ENCODE measurements at regions not wholly inside any gene's neighbourhood (a gene's known extent, or its start where the extent isn't known, plus 50 kb on each side); places are given as distances from the start of the nearest gene placed in this dataset.

GRCh38 chr6:94535798-94536197, 1041.5 kb upstream of the MANEA start:
- ChIA-PET CTCF (no interaction called here), POLR2A (no interaction called here)
- no peak for DNase-seq (ENCODE audit: low read depth, low spot score)
- peaks cover 12% of the 10 kb centered on the region; the same call in 1 of the 2 replicates for H3K9me3 ChIP-seq (ENCODE audit: control insufficient read depth, insufficient read depth, low read length)
- no peaks in the 10 kb centered on the region for H3K27me3 ChIP-seq (ENCODE audit: control insufficient read depth, insufficient read depth, low read length)
- no peak for TF ChIP-seq CTCF (IDR thresholded peaks at IDR 0.05; ENCODE audit: low read depth, low read length)
- no peak overlapping the region for H3K4me3 ChIP-seq (ENCODE audit: low read depth, low read length)
- H3K27ac ChIP-seq (ENCODE audit: low read depth, low read length): no peak overlapping the region

GRCh38 chr6:94511502-94512088, 1065.7 kb upstream of the MANEA start:
- Histone ChIP-seq H3K9me3 (ENCODE audit: control insufficient read depth, insufficient read depth, low read length) (peaks cover 24% of the 10 kb centered on the region), H3K4me3 (ENCODE audit: low read depth, low read length) (no peak overlapping the region), H3K27me3 (ENCODE audit: control insufficient read depth, insufficient read depth, low read length) (no peaks in the 10 kb centered on the region), H3K27ac (ENCODE audit: low read depth, low read length) (no peak overlapping the region)
- DNase-seq (ENCODE audit: low read depth, low spot score): no peak
- CTCF ChIA-PET: no interaction called here
- TF ChIP-seq CTCF (IDR thresholded peaks at IDR 0.05; ENCODE audit: low read depth, low read length): no peak
- POLR2A ChIA-PET: no interaction called here

- ChIA-PET POLR2A (no interaction called here), CTCF (no interaction called here)
- no peak overlapping the region for H3K27ac ChIP-seq (ENCODE audit: low read depth, low read length)
- H3K4me3 ChIP-seq (ENCODE audit: low read depth, low read length): no peak overlapping the region
- no peak for TF ChIP-seq CTCF (IDR thresholded peaks at IDR 0.05; ENCODE audit: low read depth, low read length)
- peaks cover 24% of the 10 kb centered on the region for H3K9me3 ChIP-seq (ENCODE audit: control insufficient read depth, insufficient read depth, low read length)
- H3K27me3 ChIP-seq (ENCODE audit: control insufficient read depth, insufficient read depth, low read length): no peaks in the 10 kb centered on the region
- DNase-seq (ENCODE audit: low read depth, low spot score): no peak
These were observed 1066.5 kb upstream of the MANEA start for GRCh38 chr6:94510877-94511276.

GRCh38 chr6:94501516-94501915, 1075.8 kb upstream of the MANEA start:
- POLR2A ChIA-PET: no interaction called here
- Histone ChIP-seq H3K27ac (ENCODE audit: low read depth, low read length) (no peak overlapping the region), H3K4me3 (ENCODE audit: low read depth, low read length) (no peak overlapping the region), H3K9me3 (ENCODE audit: control insufficient read depth, insufficient read depth, low read length) (no peaks in the 10 kb centered on the region; the same call in 1 of the 2 replicates), H3K27me3 (ENCODE audit: control insufficient read depth, insufficient read depth, low read length) (no peaks in the 10 kb centered on the region)
- CTCF ChIA-PET: no interaction called here
- TF ChIP-seq CTCF (IDR thresholded peaks at IDR 0.05; ENCODE audit: low read depth, low read length): no peak
- no peak for DNase-seq (ENCODE audit: low read depth, low spot score)

GRCh38 chr6:94498099-94498498, 1078.7 kb upstream of the EPHA7 start:
- peaks cover 3% of the 10 kb centered on the region; the same call in 1 of the 2 replicates for H3K9me3 ChIP-seq (ENCODE audit: control insufficient read depth, insufficient read depth, low read length)
- POLR2A ChIA-PET: no interaction called here
- no peak for DNase-seq (ENCODE audit: low read depth, low spot score)
- no peaks in the 10 kb centered on the region for H3K27me3 ChIP-seq (ENCODE audit: control insufficient read depth, insufficient read depth, low read length)
- CTCF ChIA-PET: no interaction called here
- no peak for TF ChIP-seq CTCF (IDR thresholded peaks at IDR 0.05; ENCODE audit: low read depth, low read length)
- H3K4me3 ChIP-seq (ENCODE audit: low read depth, low read length): no peak overlapping the region
- no peak overlapping the region for H3K27ac ChIP-seq (ENCODE audit: low read depth, low read length)
